Heart left ventricle (tissue), 16 donors: ENCODE measurements at regions not wholly inside any gene's neighbourhood (a gene's known extent, or its start where the extent isn't known, plus 50 kb on each side); places are given as distances from the start of the nearest gene placed in this dataset.

ENCODE experiments used
- ATAC-seq, 4 donors: fragments of 200-7000 bp; cut with Tn5 transposase; one replicate each; pipeline ENCODE4 v1.9.1; 2020 to 2022; ENCODE audit warnings: moderate library complexity in 4 of 4, mild to moderate bottlenecking in 3 of 4, moderate number of reproducible peaks in 1 of 4
- DNase-seq, 5 donors: peaks; one replicate each; pipeline ENCODE4 v3.0.0-alpha.2; 2020
- H3K27ac ChIP-seq, 12 donors: fragments of 200-600 bp; sonication (generic) in 4 of 12; one replicate each; pipeline versions ENCODE4 v1.5.0 to v1.8.0; 2016 to 2022; ENCODE audit warnings: mild to moderate bottlenecking in 2 of 12
- H3K27me3 ChIP-seq, 9 donors: fragments of 200-600 bp; sonication (generic) in 2 of 9; one replicate each; pipeline versions ENCODE4 v1.5.1 to v1.8.0; 2016 to 2022; ENCODE audit warnings: mild to moderate bottlenecking in 3 of 9
- H3K36me3 ChIP-seq, 9 donors: fragments of 200-600 bp; sonication (generic) in 2 of 9; one replicate each; pipeline versions ENCODE4 v1.5.0 to v1.8.0; 2018 to 2022; ENCODE audit warnings: mild to moderate bottlenecking in 2 of 9
- H3K4me1 ChIP-seq, 12 donors: fragments of 200-600 bp; sonication (generic) in 4 of 12; one replicate each; pipeline versions ENCODE4 v1.5.0 to v1.8.0; 2016 to 2022; ENCODE audit warnings: mild to moderate bottlenecking in 3 of 12
- H3K4me3 ChIP-seq, 12 donors: fragments of 200-600 bp; sonication (generic) in 4 of 12; one replicate each; pipeline versions ENCODE4 v1.5.0 to v1.8.0; 2017 to 2022; ENCODE audit warnings: mild to moderate bottlenecking in 9 of 12, moderate library complexity in 4 of 12
- H3K9me3 ChIP-seq, 12 donors: fragments of 200-600 bp; sonication (generic) in 4 of 12; one replicate each; pipeline versions ENCODE4 v1.5.0 to v1.8.0; 2016 to 2022; ENCODE audit warnings: mild to moderate bottlenecking in 1 of 12
- CTCF ChIP-seq, 12 donors: fragments of 200-600 bp; sonication (generic) in 4 of 12; IDR thresholded peaks; one replicate each; pipeline versions ENCODE4 v1.5.0 to v1.8.0; 2018 to 2022; ENCODE audit warnings: antibody characterized with exemption in 12 of 12, mild to moderate bottlenecking in 5 of 12
- POLR2A ChIP-seq, 2 donors: fragments of 450-650 bp; IDR thresholded peaks; one replicate each; pipeline ENCODE4 v1.6.1; 2017; ENCODE audit warnings: antibody characterized with exemption in 2 of 2, mild to moderate bottlenecking in 2 of 2, moderate library complexity in 2 of 2
- WGBS, 4 donors: extraction: QIAGEN DNeasy Blood & Tissue Kit in 2 of 4; methylation state at CpG; one replicate each; pipeline versions ENCODE4 v1.1.5 to v1.1.7; 2013 to 2018; 5-methylcytosine and 5-hydroxymethylcytosine counted together
- intact Hi-C, 10 donors: fragments of 100-400 bp; cut with DNase I; formaldehyde crosslinking; loops; one replicate each; pipeline versions ENCODE4 v1.11.1 to v1.14.2; 2022
- donor health status: ischemic (EF 13 %, LVEDD 7.1; RV severe dilation, severe dysfunction).
- donor health status: healthy with polysubstance abuse.
- donor health status: DM: no; HTN: yes; CAD: no.
- donor health status: DM: no; HTN: no; CAD: no.
- donor health status: ischemic (EF 25% LVEDD 6.9; RV normal size, moderate dysfunction).
- donor health status: ischemic (EF 25% LVEDD 5.7; RV mildly dilated, moderate dysfunction).
- donor health status: healthy.
- donor health status: DM: yes; HTN: yes; CAD: no.
- donor health status: ischemic (EF 35%, LVEDD 5.7; RV mildly dilated, moderate dysfunction).
- donor health status: nonischemic (EF 11% LVEDD 7.7; RV severe dilation, severe dysfunction).
- donor health status: DM: yes; HTN: yes; CAD: no.
- donor health status: PGD.
- donor health status: ischemic (EF 29% LVEDD 5.4; RV normal size, mild dysfunction).
- donor health status: nonischemic (EF 23%, LVEDD 6.1; RV moderate dilation, normal function).

DNA sequence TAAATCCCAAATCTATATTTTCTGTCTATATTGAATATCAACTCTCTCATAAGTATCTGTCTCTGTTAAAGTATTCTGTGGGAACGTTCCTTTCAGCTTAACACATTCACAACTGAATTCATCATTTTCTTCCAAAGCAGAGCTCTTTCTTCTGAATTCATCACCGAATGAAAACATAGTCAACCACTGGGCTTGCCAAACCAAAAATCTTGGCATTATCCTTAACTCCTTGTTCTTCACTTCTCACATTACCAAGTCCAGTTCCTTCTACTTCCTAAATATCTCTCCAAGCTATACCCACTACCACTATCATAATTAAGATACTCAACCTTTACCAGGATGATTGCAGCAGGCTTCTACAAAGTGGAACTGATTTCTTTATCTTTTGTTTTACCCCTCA, 559.8 kb downstream of the MAT2B start:
- Histone ChIP-seq H3K27me3 (no peaks in the 10 kb centered on the region), H3K9me3 (peaks cover 0 to 7% (median 0%) of the 10 kb centered on the region in 12 donors), H3K27ac (no peak overlapping the region), H3K36me3 (no peaks in the 10 kb centered on the region), H3K4me3 (no peak overlapping the region), H3K4me1 (no peaks in the 10 kb centered on the region)
- DNase-seq (no peak), ATAC-seq (no peak)
- TF ChIP-seq POLR2A (IDR thresholded peaks at IDR 0.05) (no peak), CTCF (IDR thresholded peaks at IDR 0.05) (no peak)
- WGBS, 4 donors = 77 to 87% (median 85%) methylated on average over 2 of the region's 2 CpGs
- intact Hi-C loops = no loop called here

- Histone ChIP-seq H3K36me3 (no peaks in the 10 kb centered on the region), H3K4me1 (no peaks in the 10 kb centered on the region), H3K4me3 (no peak overlapping the region), H3K9me3 (peaks cover 0 to 7% (median 0%) of the 10 kb centered on the region in 12 donors), H3K27ac (no peak overlapping the region), H3K27me3 (no peaks in the 10 kb centered on the region)
- no peak for ATAC-seq
- intact Hi-C loops = no loop called here
- WGBS, 4 donors = 61 to 89% (median 65%) methylated on average over 1 of the region's 1 CpG
- no peak for TF ChIP-seq POLR2A (IDR thresholded peaks at IDR 0.05)
- no peak for TF ChIP-seq CTCF (IDR thresholded peaks at IDR 0.05)
- no peak for DNase-seq
Observed at GRCh38 chr5:164071671-164072070, 566.3 kb downstream of the MAT2B start.

- intact Hi-C loops = no loop called here
- H3K36me3 ChIP-seq = no peaks in the 10 kb centered on the region
- H3K4me3 ChIP-seq = no peak overlapping the region
- H3K27me3 ChIP-seq = no peaks in the 10 kb centered on the region
- TF ChIP-seq POLR2A (IDR thresholded peaks at IDR 0.05) = no peak
- no peak for TF ChIP-seq CTCF (IDR thresholded peaks at IDR 0.05)
- DNase-seq (no peak), ATAC-seq (no peak)
- H3K9me3 ChIP-seq = peaks cover 0 to 7% (median 0%) of the 10 kb centered on the region in 12 donors
- H3K4me1 ChIP-seq = no peaks in the 10 kb centered on the region
- H3K27ac ChIP-seq = no peak overlapping the region
- 18 to 25% (median 22%) methylated on average over 3 of the region's 3 CpGs for WGBS, 4 donors
Observed at GRCh38 chr5:164073081-164073480, 567.7 kb downstream of the MAT2B start.

GRCh38 chr5:164076556-164076955, 571.1 kb downstream of the MAT2B start:
- H3K4me3 ChIP-seq = no peak overlapping the region
- no peak for DNase-seq
- intact Hi-C loops = no loop called here
- H3K9me3 ChIP-seq = no peaks in the 10 kb centered on the region
- no peak for ATAC-seq
- TF ChIP-seq CTCF (IDR thresholded peaks at IDR 0.05) (no peak), POLR2A (IDR thresholded peaks at IDR 0.05) (no peak)
- WGBS, 4 donors = 51 to 63% (median 55%) methylated on average over 4 of the region's 4 CpGs
- H3K27me3 ChIP-seq = no peaks in the 10 kb centered on the region
- no peaks in the 10 kb centered on the region for H3K4me1 ChIP-seq
- no peaks in the 10 kb centered on the region for H3K36me3 ChIP-seq
- no peak overlapping the region for H3K27ac ChIP-seq
